Kidney (tissue), 13 donors: ENCODE measurements at regions not wholly inside any gene's neighbourhood (a gene's known extent, or its start where the extent isn't known, plus 50 kb on each side); places are given as distances from the start of the nearest gene placed in this dataset.
A peak's percentile ranks its signal among the peaks of the same experiment; 100 is the strongest.

ENCODE experiments used
- DNase-seq, 5 donors: peaks; one replicate each; pipeline ENCODE4 v3.0.0-alpha.2; 2013 to 2020
- FAIRE-seq: peaks from 2 replicates; lab custom pipeline; 2012; peaks lifted over from hg19 to GRCh38; lab: Jason Lieb, UNC
- H3K27ac ChIP-seq, 2 donors: one replicate each; pipeline ENCODE4 v1.7.0; 2013; ENCODE audit warnings: low read depth in 2 of 2, low read length in 2 of 2, inconsistent platforms in 1 of 2
- H3K27me3 ChIP-seq: one replicate; pipeline ENCODE4 v1.7.1; 2013; ENCODE audit warnings: low read length, inconsistent platforms; ENCODE audit not compliant: control insufficient read depth, insufficient read depth
- H3K36me3 ChIP-seq, 3 donors: one replicate each; pipeline versions ENCODE4 v1.7.0 to v1.7.1; 2013; ENCODE audit warnings: low read length in 3 of 3, control low read depth in 1 of 3, inconsistent platforms in 1 of 3; ENCODE audit not compliant: insufficient read depth in 3 of 3, control insufficient read depth in 2 of 3
- H3K4me1 ChIP-seq, 3 donors: one replicate each; pipeline versions ENCODE4 v1.7.0 to v1.7.1; 2013; ENCODE audit warnings: low read length in 3 of 3, inconsistent platforms in 1 of 3, low read depth in 1 of 3; ENCODE audit not compliant: control insufficient read depth in 2 of 3, insufficient read depth in 2 of 3
- H3K4me3 ChIP-seq, 3 donors: one replicate each; pipeline versions ENCODE4 v1.7.0 to v1.8.1; 2013; ENCODE audit warnings: low read length in 3 of 3, control low read depth in 1 of 3, inconsistent platforms in 1 of 3
- H3K9ac ChIP-seq, 3 donors: one replicate each; pipeline versions ENCODE4 v1.7.0 to v1.7.1; 2013; ENCODE audit warnings: low read length in 3 of 3, control low read depth in 1 of 3, inconsistent platforms in 1 of 3
- H3K9me3 ChIP-seq, 3 donors: one replicate each; pipeline versions ENCODE4 v1.7.0 to v1.7.1; 2013; ENCODE audit warnings: low read length in 3 of 3, control low read depth in 1 of 3, inconsistent platforms in 1 of 3; ENCODE audit not compliant: control insufficient read depth in 2 of 3, insufficient read depth in 1 of 3
- CTCF ChIP-seq: IDR thresholded peaks from 3 replicates; pipeline ENCODE4 v1.5.1; 2012; ENCODE audit warnings: mild to moderate bottlenecking, moderate library complexity, borderline replicate concordance; ENCODE audit not compliant: insufficient read depth; ENCODE audit errors: extremely low read depth
- intact Hi-C: fragments of 100-400 bp; cut with DNase I; formaldehyde crosslinking; loops from one replicate; pipeline ENCODE4 v1.11.1; 2022
- donor health status: control.
- donor health status: control.
- donor health status: control.
- donor health status: control.
- donor health status: control.
- donor health status: DM: yes; HTN: yes; CAD: no.
- donor health status: Normal renal cell carcinoma (clear cell type).

- Histone ChIP-seq H3K9me3 (no peaks in the 10 kb centered on the region), H3K27me3 (no peaks in the 10 kb centered on the region), H3K27ac (no peak overlapping the region), H3K36me3 (no peaks in the 10 kb centered on the region), H3K4me3 (no peak overlapping the region), H3K4me1 (peaks cover 0 to 5% (median 0%) of the 10 kb centered on the region in 3 donors), H3K9ac (no peak overlapping the region)
- no peak for TF ChIP-seq CTCF
- intact Hi-C loops: no loop called here
- FAIRE-seq: no peak
- no peak for DNase-seq
These were observed 363.0 kb downstream of the SH2D4B start for GRCh38 chr10:80900661-80901060.

- H3K36me3 ChIP-seq: no peaks in the 10 kb centered on the region
- intact Hi-C loops: no loop called here
- H3K27me3 ChIP-seq: no peaks in the 10 kb centered on the region
- DNase-seq (peak in 3 of 5 donors; percentile 18 to 63 (median 58)), FAIRE-seq (no peak)
- TF ChIP-seq CTCF: no peak
- no peaks in the 10 kb centered on the region for H3K4me1 ChIP-seq
- H3K4me3 ChIP-seq: no peak overlapping the region
- no peaks in the 10 kb centered on the region for H3K9me3 ChIP-seq
- no peak overlapping the region for H3K9ac ChIP-seq
- no peak overlapping the region for H3K27ac ChIP-seq
These were observed 370.9 kb downstream of the SH2D4B start for GRCh38 chr10:80908611-80909010.

- Histone ChIP-seq H3K4me1 (no peaks in the 10 kb centered on the region), H3K9me3 (no peaks in the 10 kb centered on the region), H3K36me3 (no peaks in the 10 kb centered on the region), H3K4me3 (no peak overlapping the region), H3K27ac (no peak overlapping the region), H3K27me3 (no peaks in the 10 kb centered on the region), H3K9ac (no peak overlapping the region)
- intact Hi-C loops: no loop called here
- FAIRE-seq (no peak), DNase-seq (peak in 4 of 5 donors; percentile 49 to 62 (median 58))
- TF ChIP-seq CTCF: no peak
These were observed 371.6 kb downstream of the SH2D4B start for GRCh38 chr10:80909254-80909653.

GRCh38 chr10:80917636-80918035 is 379.9 kb downstream of the SH2D4B start:
- intact Hi-C loops: no loop called here
- TF ChIP-seq CTCF: no peak
- Histone ChIP-seq H3K4me3 (no peak overlapping the region), H3K9me3 (no peaks in the 10 kb centered on the region), H3K27ac (no peak overlapping the region), H3K27me3 (no peaks in the 10 kb centered on the region), H3K4me1 (no peaks in the 10 kb centered on the region), H3K9ac (no peak overlapping the region), H3K36me3 (no peaks in the 10 kb centered on the region)
- FAIRE-seq (no peak), DNase-seq (no peak)
